Muscle layer of duodenum (tissue), 2 donors: ENCODE measurements at regions not wholly inside any gene's neighbourhood (a gene's known extent, or its start where the extent isn't known, plus 50 kb on each side); places are given as distances from the start of the nearest gene placed in this dataset.
"Not testable (repeated sequence)": the region's sequence is repeated elsewhere in the genome, so short reads cannot be mapped to it uniquely, and the experiment has no call there.

Experiments used
- H3K27ac ChIP-seq: one replicate; pipeline ENCODE4 v1.7.0; 2013; ENCODE audit warnings: mild to moderate bottlenecking, low read length
- H3K27me3 ChIP-seq: one replicate; pipeline ENCODE4 v1.7.0; 2013; ENCODE audit warnings: low read depth, mild to moderate bottlenecking, control low read depth, low read length
- H3K36me3 ChIP-seq, 2 donors: one replicate each; pipeline ENCODE4 v1.7.0; 2013; ENCODE audit warnings: low read length in 2 of 2, control low read depth in 1 of 2, mild to moderate bottlenecking in 1 of 2; ENCODE audit not compliant: insufficient read depth in 2 of 2, control insufficient read depth in 1 of 2
- H3K4me1 ChIP-seq, 2 donors: one replicate each; pipeline ENCODE4 v1.7.0; 2013; ENCODE audit warnings: low read length in 2 of 2, mild to moderate bottlenecking in 2 of 2, control low read depth in 1 of 2, moderate library complexity in 1 of 2; ENCODE audit not compliant: insufficient read depth in 2 of 2, control insufficient read depth in 1 of 2
- H3K4me3 ChIP-seq, 2 donors: one replicate each; pipeline ENCODE4 v1.7.0; 2013; ENCODE audit warnings: low read length in 2 of 2, low read depth in 1 of 2, mild to moderate bottlenecking in 1 of 2
- H3K9me3 ChIP-seq, 2 donors: one replicate each; pipeline ENCODE4 v1.7.0; 2013; ENCODE audit warnings: low read length in 2 of 2, control low read depth in 1 of 2, mild to moderate bottlenecking in 1 of 2; ENCODE audit not compliant: control insufficient read depth in 1 of 2
- donor health status: healthy.

DNA sequence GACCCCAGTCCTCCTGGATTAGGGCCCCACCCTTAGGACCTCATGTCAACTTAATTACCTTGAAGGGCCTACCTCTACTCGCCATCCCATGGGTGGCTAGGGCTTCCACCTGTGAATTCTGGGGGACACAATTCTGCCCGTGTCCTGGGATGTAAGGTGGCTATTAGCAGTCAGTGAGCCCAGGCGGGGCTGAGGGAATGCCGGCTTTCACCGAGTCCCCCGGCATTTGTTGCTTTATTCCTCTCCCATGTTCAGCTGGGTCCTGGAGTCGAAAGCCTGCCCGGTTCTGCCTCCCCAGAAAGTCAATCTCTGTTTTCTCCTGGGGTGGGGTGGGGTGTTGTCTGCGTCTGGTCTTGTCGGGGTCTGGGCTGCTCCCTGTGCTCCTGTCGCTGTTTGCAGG lies 125.6 kb downstream of the GLRX3 start:
- no peak overlapping the region for H3K27ac ChIP-seq
- H3K4me3 ChIP-seq: no peak overlapping the region
- peaks cover 0 to 3% of the 10 kb centered on the region in 2 donors for H3K9me3 ChIP-seq
- H3K36me3 ChIP-seq: no peaks in the 10 kb centered on the region
- H3K4me1 ChIP-seq: no peaks in the 10 kb centered on the region
- H3K27me3 ChIP-seq: no peaks in the 10 kb centered on the region

DNA sequence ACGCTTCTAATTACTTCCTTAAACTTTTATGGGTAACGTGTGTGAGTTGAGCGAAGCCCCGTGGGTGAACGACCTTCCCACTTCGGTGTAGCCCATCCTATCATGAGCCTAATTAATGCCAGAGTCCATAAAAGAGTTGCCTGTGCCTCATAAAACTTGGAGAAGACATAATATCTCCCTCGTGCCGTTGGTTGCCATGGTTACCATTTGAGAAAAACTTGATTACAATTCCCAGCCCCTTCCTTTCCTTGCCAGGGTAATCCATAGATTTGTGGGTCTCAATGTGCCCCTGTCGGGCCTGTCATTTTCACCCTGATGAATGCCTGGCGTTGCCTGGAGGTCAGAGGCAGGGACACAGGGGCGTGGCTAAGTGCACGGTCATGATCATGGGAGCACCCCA lies 127.1 kb downstream of the GLRX3 start:
- H3K4me1 ChIP-seq: no peaks in the 10 kb centered on the region
- H3K27me3 ChIP-seq: no peaks in the 10 kb centered on the region
- no peak overlapping the region for H3K4me3 ChIP-seq
- H3K27ac ChIP-seq: no peak overlapping the region
- H3K9me3 ChIP-seq: peaks cover 0 to 3% of the 10 kb centered on the region in 2 donors
- no peaks in the 10 kb centered on the region for H3K36me3 ChIP-seq

DNA sequence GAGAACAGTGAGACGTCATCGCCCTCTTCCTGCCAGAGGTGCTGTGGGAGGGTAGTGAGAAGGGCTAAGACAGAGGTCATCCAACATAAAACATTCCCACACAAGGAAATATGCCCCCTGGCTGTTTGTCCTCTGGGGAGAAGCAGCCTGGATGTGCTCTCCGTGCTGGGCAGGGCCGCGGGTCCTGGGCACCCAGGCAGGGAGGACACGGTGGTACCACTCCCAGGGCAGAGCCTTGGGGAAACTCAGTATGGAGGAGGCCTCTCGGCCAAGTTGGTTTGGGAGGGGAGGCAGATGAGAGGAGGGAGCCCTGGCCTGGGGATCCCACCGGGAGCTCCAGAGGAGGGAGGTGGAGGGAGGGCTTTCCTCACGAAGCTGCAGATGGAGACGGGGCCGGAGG lies 129.4 kb downstream of the GLRX3 start:
- no peaks in the 10 kb centered on the region for H3K4me1 ChIP-seq
- H3K9me3 ChIP-seq: peaks cover 0 to 3% of the 10 kb centered on the region in 2 donors
- H3K27ac ChIP-seq: no peak overlapping the region
- H3K27me3 ChIP-seq: no peaks in the 10 kb centered on the region
- no peaks in the 10 kb centered on the region for H3K36me3 ChIP-seq
- no peak overlapping the region for H3K4me3 ChIP-seq

DNA sequence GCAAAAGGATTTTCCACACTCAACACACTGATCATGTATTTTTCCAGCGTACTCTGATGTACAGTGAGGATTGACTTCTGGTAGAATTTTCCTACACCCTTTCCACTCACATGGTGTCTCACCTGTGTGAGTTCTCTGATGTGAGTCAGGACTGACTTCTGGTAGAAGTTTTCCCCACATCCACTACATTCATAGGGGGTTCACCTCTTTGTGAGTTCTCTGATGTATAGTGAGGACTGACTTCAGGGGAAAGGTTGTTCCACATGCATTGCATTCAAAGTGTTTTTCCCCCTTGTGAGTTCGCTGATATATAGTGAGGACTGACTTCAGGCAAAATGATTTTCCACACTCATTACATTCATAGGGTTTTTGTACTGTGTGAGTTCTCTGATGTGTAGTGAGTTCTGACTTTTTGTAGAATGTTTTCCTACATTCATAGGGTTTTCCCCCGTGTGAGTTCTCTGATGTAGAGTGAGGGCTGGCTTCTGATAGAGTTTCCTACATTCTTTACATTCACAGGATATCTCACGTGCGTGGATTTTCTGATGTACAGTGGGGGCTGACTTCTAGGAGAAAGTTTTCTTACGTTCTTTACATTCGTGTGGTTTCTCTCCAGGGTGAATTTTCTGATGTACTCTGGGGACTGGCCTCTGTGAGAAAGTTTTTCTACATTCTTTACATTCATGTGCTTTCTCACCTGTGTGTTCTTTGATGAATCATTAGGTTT lies 146.5 kb downstream of the GLRX3 start:
- H3K4me3 ChIP-seq: peak overlapping the region in 1 of 2 donors; percentile 27
- H3K4me1 ChIP-seq: no peaks in the 10 kb centered on the region
- no peaks in the 10 kb centered on the region for H3K36me3 ChIP-seq
- no peaks in the 10 kb centered on the region for H3K27me3 ChIP-seq
- H3K9me3 ChIP-seq: peaks cover 52 to 91% of the 10 kb centered on the region in 2 donors
- H3K27ac ChIP-seq: no peak overlapping the region

DNA sequence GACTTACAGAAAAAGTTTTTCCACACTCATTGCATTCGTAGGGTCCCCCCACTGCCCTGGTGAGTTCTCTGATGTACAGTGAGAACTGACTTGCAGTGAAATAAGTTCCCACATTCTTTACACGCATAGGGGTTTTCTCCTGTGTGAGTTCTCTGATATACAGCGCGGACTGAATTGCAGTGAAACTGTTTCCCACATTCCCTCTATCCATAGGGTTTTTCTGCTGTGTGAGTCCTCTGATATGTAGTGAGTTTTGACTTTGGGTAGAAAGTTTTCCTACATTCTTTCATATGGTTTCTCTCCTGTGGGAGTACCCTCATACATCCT lies 147.0 kb downstream of the GLRX3 start:
- Histone ChIP-seq H3K27me3 (no peaks in the 10 kb centered on the region), H3K27ac (no peak overlapping the region), H3K4me1 (no peaks in the 10 kb centered on the region), H3K36me3 (no peaks in the 10 kb centered on the region), H3K9me3 (peaks cover 52 to 89% of the 10 kb centered on the region in 2 donors), H3K4me3 (peak overlapping the region in 1 of 2 donors; percentile 27)

DNA sequence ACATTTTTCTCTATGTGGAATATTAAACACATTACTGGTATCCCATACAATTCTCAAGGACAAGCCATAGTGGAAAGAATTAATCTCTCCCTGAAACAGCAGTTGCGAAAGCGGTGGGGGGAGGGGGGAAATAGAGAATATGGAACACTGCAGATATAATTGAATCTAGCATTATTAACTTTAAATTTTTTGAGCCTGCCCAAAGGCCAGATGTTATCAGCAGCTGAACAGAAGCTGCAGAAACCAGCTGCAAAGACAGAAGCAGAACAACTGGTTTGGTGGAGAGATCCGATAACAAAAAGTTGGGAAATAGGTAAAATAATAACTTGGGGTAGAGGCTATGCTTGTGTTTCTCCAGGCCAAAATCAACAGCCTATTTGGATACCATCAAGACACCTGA lies 159.6 kb downstream of the GLRX3 start:
- not testable (repeated sequence) for H3K36me3 ChIP-seq, H3K4me1 ChIP-seq, H3K27ac ChIP-seq, H3K27me3 ChIP-seq, H3K4me3 ChIP-seq
- peaks cover 16 to 37% of the 10 kb centered on the region in 2 donors for H3K9me3 ChIP-seq

DNA sequence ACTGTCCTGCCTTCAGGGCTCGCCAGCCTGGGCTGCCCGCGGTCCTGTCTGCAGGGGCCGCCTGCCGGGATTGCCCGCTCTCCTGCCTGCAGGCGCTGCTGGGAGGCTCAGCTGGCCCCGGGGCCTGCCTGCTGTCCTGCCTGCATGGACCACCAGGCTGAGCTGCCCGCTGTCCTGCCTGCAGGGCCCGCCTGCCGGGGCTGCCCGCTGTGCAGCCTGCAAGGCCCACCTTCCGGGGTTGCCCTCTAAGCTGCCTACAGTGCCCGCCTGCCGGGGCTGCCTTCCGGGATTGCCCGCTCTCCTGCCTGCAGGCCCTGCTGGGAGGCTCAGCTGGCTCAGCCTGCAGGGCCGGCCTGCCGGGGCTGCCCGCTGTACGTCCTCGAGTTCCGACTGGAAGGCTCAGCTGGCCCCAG lies 164.4 kb downstream of the GLRX3 start:
- Histone ChIP-seq H3K4me1 (no peaks in the 10 kb centered on the region), H3K27me3 (no peaks in the 10 kb centered on the region), H3K27ac (no peak overlapping the region), H3K9me3 (peaks cover 16 to 45% of the 10 kb centered on the region in 2 donors), H3K36me3 (no peaks in the 10 kb centered on the region), H3K4me3 (peak overlapping the region; percentile 37 to 60)

DNA sequence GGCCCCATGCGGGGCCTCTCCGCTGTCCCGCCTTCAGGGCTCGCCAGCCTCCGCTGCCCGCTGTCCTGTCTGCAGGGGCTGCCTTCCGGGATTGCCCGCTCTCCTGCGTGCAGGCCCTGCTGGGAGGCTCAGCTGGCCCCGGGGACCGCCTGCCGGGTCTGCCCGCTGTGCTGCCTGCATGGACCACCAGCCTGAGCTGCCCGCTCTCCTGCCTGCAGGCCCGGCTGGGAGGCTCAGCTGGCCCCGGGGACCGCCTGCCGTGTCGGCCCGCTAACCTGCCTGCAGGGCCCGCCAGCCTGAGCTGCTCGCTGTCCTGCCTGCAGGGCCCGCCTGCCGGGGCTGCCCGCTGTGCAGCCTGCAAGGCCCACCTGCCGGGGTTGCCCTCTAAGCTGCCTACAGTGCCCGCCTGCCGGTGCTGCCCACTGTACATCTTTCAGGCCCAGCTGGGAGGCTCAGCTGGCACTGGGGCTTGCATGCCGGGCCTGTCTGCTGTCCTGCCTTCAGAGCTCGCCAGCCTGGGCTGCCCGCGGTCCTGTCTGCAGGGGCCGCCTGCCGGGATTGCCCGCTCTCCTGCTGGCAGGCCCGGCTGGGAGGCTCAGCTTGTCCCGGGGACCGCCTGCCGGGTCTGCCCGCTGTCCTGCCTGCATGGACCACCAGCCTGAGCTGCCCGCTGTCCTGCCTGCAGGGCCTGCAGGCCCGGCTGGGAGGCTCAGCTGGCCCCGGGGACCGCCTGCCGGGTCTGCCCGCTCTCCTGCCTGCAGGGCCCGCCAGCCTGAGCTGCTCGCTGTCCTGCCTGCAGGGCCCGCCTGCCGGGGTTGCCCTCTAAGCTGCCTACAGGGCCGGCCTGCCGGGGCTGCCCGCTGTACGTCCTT lies 165.1 kb downstream of the GLRX3 start:
- no peaks in the 10 kb centered on the region for H3K27me3 ChIP-seq
- H3K27ac ChIP-seq: no peak overlapping the region
- no peaks in the 10 kb centered on the region for H3K36me3 ChIP-seq
- peak overlapping the region; percentile 42 to 60 for H3K4me3 ChIP-seq
- no peaks in the 10 kb centered on the region for H3K4me1 ChIP-seq
- H3K9me3 ChIP-seq: peaks cover 16 to 47% of the 10 kb centered on the region in 2 donors

DNA sequence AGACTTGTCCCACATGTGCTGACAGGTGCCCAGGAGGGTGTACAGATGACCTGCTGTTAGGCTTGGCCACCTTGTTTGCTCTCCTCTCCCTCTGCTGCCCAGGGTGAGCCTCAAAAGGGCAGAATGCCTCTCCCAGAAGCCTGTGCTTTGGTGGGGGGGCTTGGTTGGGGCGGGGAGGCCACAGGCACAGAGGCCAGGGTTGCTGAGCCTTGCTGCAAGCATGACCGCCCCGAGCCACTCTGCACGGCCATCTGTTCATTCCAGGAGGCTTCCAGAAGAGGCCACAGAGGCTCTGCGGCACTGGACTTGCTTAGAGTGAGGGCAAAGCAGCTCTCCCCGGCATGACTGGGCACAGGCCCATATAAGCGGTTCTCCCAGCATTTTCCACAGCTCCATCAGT lies 190.8 kb downstream of the GLRX3 start:
- no peak overlapping the region for H3K4me3 ChIP-seq
- no peaks in the 10 kb centered on the region for H3K4me1 ChIP-seq
- H3K27ac ChIP-seq: no peak overlapping the region
- no peaks in the 10 kb centered on the region for H3K36me3 ChIP-seq
- H3K27me3 ChIP-seq: no peaks in the 10 kb centered on the region
- H3K9me3 ChIP-seq: peaks cover 0 to 23% of the 10 kb centered on the region in 2 donors

DNA sequence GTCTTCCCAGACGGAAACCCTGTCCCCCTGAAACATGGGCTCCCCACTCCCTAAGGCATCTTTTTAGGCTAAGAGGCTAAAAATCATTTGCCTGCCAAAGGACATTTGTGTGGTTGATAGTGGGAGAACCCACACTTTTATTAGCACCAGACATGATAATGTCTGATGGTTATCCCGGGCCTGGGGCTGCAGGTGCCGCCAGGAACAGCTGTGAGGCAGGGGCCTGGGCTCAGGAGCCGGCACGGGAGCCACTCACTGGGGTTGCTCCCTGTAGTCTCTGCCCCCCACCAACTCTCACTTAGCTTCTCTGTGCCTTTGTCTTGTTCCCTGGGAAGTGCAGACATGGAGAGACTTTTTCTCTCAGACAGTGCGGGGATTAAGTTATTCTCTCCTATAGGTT lies 193.6 kb downstream of the GLRX3 start:
- no peak overlapping the region for H3K4me3 ChIP-seq
- H3K27ac ChIP-seq: no peak overlapping the region
- H3K36me3 ChIP-seq: no peaks in the 10 kb centered on the region
- peaks cover 0 to 24% of the 10 kb centered on the region in 2 donors for H3K9me3 ChIP-seq
- H3K27me3 ChIP-seq: no peaks in the 10 kb centered on the region
- no peaks in the 10 kb centered on the region for H3K4me1 ChIP-seq

DNA sequence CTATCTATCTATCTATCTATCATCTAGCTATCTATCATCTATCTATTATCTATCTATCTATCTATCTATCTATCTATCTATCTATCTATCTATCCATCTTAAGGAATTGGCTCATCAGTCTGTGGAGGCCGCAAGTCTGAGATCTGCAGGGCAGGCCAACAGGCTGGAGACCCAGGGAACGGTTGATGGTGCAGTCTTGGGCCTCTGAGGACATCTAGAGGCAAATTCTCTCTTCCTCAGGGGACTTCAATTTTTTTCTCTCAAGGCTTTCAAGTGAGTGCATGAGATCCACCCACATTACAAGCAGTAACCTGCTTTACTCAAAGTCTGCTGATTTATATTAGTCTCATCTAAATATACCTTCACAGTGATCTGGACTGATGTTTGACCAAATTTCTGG lies 197.0 kb downstream of the GLRX3 start:
- Histone ChIP-seq H3K4me1 (no peaks in the 10 kb centered on the region), H3K4me3 (no peak overlapping the region), H3K27ac (no peak overlapping the region), H3K36me3 (no peaks in the 10 kb centered on the region), H3K9me3 (peaks cover 0 to 5% of the 10 kb centered on the region in 2 donors), H3K27me3 (no peaks in the 10 kb centered on the region)
